HG03159 (cell line): ENCODE measurements at regions not wholly inside any gene's neighbourhood (a gene's known extent, or its start where the extent isn't known, plus 50 kb on each side); places are given as distances from the start of the nearest gene placed in this dataset.
"Not testable (repeated sequence)": the region's sequence is repeated elsewhere in the genome, so short reads cannot be mapped to it uniquely, and the experiment has no call there.

Experiments used
- ATAC-seq: cut with Tn5 transposase; IDR thresholded peaks from one replicate; pipeline ENCODE4 v1.9.1; 2021; ENCODE audit warnings: mild to moderate bottlenecking, moderate library complexity; ENCODE audit not compliant: unreplicated experiment

DNA sequence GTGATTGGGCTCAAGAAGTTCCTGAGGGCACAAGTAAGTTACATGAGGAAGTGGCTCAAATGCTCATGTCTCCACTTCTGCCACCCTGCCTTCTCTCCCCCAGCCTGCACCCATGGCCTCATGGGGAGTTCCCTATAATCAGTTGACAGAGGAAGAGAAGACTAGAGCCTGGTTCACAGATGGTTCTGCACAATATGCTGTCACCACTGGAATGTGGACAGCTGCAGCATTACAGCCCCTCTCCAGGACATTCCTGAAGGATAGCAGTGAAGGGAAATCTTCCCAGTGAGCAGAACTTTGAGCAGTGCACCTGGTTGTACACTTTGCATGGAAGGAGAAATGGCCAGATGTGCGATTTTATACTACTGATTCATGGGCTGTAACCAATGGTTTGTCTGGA is 352.3 kb downstream of the C12orf75 start:
- ATAC-seq = not testable (repeated sequence)

GRCh38 chr12:105683836-105684235 is 353.3 kb downstream of the C12orf75 start:
- ATAC-seq = not testable (repeated sequence)

GRCh38 chr12:105698075-105698474 is 367.6 kb downstream of the C12orf75 start:
- no peak for ATAC-seq

GRCh38 chr12:105699209-105699608 is 368.7 kb downstream of the C12orf75 start:
- ATAC-seq = no peak

DNA sequence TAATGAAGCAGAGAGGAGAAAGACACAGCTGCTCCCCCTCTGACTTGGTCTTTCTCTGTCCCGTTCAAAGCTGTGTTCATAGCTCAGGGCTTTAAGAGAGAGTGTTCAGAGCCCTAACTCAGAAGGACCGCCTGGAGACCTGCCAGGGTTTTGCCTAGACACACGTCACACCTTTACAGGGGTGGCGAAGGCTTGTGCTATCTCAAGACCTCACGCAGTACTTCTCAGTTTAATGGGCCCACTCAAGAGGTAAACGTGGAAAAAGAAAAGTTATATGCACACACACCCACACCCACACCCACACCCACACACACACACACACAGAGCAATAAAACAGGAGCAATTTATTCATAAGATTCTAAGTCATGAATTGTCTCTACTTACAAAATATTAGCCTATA is 374.3 kb downstream of the C12orf75 start:
- no peak for ATAC-seq

GRCh38 chr12:105705235-105705634 is 374.7 kb downstream of the C12orf75 start:
- no peak for ATAC-seq

GRCh38 chr12:105705765-105706164 is 375.3 kb downstream of the C12orf75 start:
- ATAC-seq = no peak

- ATAC-seq = no peak
Measured at GRCh38 chr12:105706321-105706972, 376.0 kb downstream of the C12orf75 start.

DNA sequence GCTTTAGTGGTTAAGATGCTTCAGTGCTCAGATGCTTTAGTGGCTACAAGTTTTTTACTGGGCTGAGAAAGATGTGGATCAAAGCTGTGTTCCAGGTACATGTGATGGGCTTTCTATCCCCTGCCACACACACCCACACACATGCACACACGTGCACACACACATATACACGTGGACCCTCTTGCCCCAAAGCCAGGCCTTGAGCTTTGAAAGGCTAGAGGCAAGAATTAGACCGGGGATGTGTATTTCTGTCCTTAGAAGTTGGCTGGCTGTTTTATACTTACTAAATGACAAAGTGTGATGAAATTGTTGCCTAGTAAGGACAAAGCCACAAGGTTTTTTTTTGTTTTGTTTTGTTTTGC is 376.5 kb downstream of the C12orf75 start:
- ATAC-seq = no peak

- no peak for ATAC-seq
Measured at GRCh38 chr12:105713606-105714305, 383.3 kb downstream of the C12orf75 start.

GRCh38 chr12:105716621-105717020 is 386.1 kb downstream of the C12orf75 start:
- ATAC-seq = no peak

GRCh38 chr12:105721051-105721825 is 390.7 kb downstream of the C12orf75 start:
- ATAC-seq = peak; percentile 58

DNA sequence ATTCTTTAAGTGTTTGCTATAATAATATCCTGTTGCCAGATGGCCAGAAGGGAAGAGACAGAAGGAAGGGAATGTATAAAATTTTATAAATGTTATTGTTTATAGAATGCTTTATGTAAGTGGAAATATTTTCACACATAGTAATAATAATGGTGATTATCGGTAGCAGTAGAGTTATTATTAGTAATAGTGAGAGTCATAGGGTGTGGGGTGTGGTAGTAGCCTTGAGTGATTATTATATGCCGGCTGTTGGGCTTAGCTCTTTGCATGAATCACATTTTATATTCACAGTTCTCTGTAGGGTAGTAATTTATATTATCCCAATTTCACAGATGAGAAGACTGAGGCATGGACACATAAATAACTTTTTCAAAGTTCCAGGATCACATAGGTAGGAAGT is 391.4 kb downstream of the C12orf75 start:
- peak; percentile 34 for ATAC-seq

- no peak for ATAC-seq
Measured at GRCh38 chr12:105723066-105723465, 392.6 kb downstream of the C12orf75 start.

DNA sequence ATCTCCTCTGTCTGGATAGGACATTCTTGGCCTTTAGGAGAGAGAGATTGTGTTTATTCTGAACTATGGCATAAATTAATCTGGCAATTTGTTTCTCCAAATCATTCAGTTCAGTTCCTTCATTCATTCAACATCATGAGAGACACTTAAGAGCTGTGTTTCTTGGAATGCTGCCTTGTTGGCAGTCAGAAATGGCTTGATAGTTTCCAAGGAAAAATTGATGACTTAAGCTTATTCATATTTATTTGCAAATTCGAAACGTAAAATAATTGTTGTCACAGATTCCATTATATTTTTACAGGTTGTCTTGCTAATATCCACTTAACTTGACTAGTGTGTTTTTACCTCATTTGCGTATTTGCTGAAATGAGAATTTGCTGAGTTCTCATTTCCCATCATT is 393.0 kb downstream of the C12orf75 start:
- no peak for ATAC-seq

DNA sequence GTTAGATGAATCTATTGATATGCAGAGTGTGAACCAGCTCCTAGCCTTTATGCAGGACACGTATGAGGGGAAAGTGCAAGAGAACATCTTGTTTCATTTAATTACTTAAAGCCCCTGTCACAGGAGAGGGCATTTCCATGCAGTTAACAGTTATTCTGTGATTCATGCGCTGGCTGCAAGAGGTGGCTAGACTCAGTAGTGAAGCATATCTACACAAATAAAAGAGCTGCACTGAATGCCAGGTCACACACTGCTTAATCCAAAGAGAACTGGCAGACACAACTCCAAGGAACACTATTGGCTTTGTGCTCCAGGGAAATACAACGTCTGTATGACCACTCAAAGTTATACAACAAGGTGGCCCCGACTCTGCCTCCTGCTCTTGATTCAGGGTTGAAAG is 394.1 kb downstream of the C12orf75 start:
- ATAC-seq = no peak

- ATAC-seq = no peak
Measured at GRCh38 chr12:105725054-105725453, 394.6 kb downstream of the C12orf75 start.

GRCh38 chr12:105729181-105729771 is 398.8 kb downstream of the C12orf75 start:
- no peak for ATAC-seq

- no peak for ATAC-seq
Measured at GRCh38 chr12:105729926-105730325, 399.4 kb downstream of the C12orf75 start.

- ATAC-seq = no peak
Measured at GRCh38 chr12:105733579-105733978, 403.1 kb downstream of the C12orf75 start.

DNA sequence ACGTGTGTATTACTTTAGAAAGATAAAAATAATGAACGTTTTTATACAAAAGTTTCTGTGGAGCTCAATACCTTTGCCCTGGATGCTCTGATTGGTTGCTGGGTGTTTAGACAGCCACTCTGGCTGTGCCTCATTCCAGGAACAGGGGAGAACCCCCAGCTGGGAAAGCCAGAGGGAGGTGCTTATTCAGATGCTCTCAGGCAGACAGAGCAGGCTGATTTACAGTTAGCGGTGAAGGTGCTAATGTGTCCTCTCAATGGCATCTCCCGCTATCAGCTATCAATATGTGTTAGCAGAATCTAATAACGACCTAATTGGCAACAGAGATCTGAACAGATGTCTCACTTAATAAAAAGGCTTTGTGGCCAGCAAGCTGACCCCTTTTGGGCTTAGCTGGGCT is 402.3 kb downstream of the NUAK1 start:
- no peak for ATAC-seq

DNA sequence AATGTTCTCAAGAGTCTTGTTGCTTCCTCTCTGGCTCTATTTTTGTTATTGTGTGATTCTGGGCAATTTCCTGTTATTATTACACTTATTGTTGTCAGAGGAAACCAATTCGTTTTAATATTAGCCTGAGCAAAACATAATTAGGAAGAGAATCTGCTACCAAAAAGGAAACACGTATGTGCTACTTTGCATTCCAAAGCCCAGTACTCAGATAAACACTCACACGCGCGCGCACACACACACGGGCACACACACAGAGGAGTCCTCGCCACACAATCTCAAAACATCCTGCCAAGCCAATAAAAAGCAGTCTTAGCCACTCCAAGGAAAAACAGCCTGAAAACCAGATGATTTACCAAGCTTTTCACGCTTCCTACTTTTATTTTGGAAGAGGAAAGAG is 400.7 kb downstream of the NUAK1 start:
- no peak for ATAC-seq
